ENCODE measurements at regions not wholly inside any gene's neighbourhood (a gene's known extent, or its start where the extent isn't known, plus 50 kb on each side); places are given as distances from the start of the nearest gene placed in this dataset.

DNA sequence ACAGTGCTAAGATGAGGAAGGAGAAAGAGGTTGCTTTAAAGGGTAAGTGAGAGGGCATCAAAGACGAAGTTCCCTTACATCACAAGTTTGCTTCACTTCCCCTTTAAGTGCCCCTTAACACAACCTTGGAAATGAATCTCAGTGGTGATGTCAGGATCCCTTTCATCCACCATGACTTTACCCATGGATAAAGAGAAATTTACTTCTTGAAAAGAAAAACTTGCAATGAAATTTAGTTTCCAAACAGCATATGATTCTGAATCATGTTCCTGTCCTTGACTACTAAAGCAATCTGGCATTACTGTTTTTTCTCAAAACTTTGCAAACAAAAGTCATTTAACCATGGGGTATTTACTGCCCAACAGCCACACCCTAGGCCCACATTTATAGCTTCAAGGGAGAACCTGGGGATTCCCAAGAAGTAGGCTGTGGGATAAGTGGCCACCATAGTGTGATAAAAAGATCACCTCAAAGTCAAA, 135.9 kb downstream of the ITGB8 start:
- Histone ChIP-seq H3K4me2 (no peak overlapping the region), H3K4me3 (no peak overlapping the region), H4K20me1 (replicated peaks; ENCODE audit: insufficient read depth) (no peaks in the 10 kb centered on the region), H3K79me2 (replicated peaks; ENCODE audit: insufficient read depth) (no peaks in the 10 kb centered on the region), H3K27ac (ENCODE audit: low read depth) (no peak overlapping the region), H3K36me3 (ENCODE audit: insufficient read depth) (no peaks in the 10 kb centered on the region), H2AFZ (no peak overlapping the region), H3K4me1 (ENCODE audit: insufficient read depth) (no peaks in the 10 kb centered on the region), H3K9me2 (ENCODE audit: insufficient read depth) (no peaks in the 10 kb centered on the region), H3F3A (replicated peaks; ENCODE audit: low read depth) (no peaks in the 10 kb centered on the region), H3K27me3 (ENCODE audit: insufficient read depth) (no peaks in the 10 kb centered on the region)
- no peaks in the 10 kb centered on the region for H3K4me1 Mint-ChIP-seq
- no peaks in the 10 kb centered on the region for H3K9me3 Mint-ChIP-seq
- H3K27ac Mint-ChIP-seq, result no peak overlapping the region
- DNase-seq (ENCODE audit: low spot score) (no peak), ATAC-seq (no peak)
- no peak overlapping the region for H3K4me3 Mint-ChIP-seq
- H3K27me3 Mint-ChIP-seq (ENCODE audit: insufficient read depth, low read depth, poor library complexity), result peaks cover 2% of the 10 kb centered on the region
- TF ChIP-seq EZH2phosphoT487 (IDR thresholded peaks at IDR 0.05; ENCODE audit: unreplicated experiment) (no peak), NANOG (IDR thresholded peaks at IDR 0.05; ENCODE audit: borderline replicate concordance) (no peak), ZNF331 (CRISPR knock-in tag; IDR thresholded peaks at IDR 0.05; ENCODE audit: low read depth) (no peak), JUNB (IDR thresholded peaks at IDR 0.05; ENCODE audit: unreplicated experiment) (no peak), POLR2AphosphoS5 (IDR thresholded peaks at IDR 0.05; ENCODE audit: low read depth) (no peak), CREB1 (CRISPR knock-in tag; IDR thresholded peaks at IDR 0.05; ENCODE audit: low read depth) (no peak), EZH2 (IDR thresholded peaks at IDR 0.05; ENCODE audit: low read depth, unreplicated experiment) (no peak), ZNF114 (CRISPR knock-in tag; IDR thresholded peaks at IDR 0.05) (no peak), STAT1 (IDR thresholded peaks at IDR 0.05; ENCODE audit: unreplicated experiment) (no peak)
- TF ChIP-seq, protein P1, sequence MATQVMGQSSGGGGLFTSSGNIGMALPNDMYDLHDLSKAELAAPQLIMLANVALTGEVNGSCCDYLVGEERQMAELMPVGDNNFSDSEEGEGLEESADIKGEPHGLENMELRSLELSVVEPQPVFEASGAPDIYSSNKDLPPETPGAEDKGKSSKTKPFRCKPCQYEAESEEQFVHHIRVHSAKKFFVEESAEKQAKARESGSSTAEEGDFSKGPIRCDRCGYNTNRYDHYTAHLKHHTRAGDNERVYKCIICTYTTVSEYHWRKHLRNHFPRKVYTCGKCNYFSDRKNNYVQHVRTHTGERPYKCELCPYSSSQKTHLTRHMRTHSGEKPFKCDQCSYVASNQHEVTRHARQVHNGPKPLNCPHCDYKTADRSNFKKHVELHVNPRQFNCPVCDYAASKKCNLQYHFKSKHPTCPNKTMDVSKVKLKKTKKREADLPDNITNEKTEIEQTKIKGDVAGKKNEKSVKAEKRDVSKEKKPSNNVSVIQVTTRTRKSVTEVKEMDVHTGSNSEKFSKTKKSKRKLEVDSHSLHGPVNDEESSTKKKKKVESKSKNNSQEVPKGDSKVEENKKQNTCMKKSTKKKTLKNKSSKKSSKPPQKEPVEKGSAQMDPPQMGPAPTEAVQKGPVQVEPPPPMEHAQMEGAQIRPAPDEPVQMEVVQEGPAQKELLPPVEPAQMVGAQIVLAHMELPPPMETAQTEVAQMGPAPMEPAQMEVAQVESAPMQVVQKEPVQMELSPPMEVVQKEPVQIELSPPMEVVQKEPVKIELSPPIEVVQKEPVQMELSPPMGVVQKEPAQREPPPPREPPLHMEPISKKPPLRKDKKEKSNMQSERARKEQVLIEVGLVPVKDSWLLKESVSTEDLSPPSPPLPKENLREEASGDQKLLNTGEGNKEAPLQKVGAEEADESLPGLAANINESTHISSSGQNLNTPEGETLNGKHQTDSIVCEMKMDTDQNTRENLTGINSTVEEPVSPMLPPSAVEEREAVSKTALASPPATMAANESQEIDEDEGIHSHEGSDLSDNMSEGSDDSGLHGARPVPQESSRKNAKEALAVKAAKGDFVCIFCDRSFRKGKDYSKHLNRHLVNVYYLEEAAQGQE (IDR thresholded peaks at IDR 0.05; ENCODE audit: unreplicated experiment), result no peak
- TF ChIP-seq, protein P2, sequence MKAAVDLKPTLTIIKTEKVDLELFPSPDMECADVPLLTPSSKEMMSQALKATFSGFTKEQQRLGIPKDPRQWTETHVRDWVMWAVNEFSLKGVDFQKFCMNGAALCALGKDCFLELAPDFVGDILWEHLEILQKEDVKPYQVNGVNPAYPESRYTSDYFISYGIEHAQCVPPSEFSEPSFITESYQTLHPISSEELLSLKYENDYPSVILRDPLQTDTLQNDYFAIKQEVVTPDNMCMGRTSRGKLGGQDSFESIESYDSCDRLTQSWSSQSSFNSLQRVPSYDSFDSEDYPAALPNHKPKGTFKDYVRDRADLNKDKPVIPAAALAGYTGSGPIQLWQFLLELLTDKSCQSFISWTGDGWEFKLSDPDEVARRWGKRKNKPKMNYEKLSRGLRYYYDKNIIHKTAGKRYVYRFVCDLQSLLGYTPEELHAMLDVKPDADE (IDR thresholded peaks at IDR 0.05), result no peak
- TF ChIP-seq, protein P3, sequence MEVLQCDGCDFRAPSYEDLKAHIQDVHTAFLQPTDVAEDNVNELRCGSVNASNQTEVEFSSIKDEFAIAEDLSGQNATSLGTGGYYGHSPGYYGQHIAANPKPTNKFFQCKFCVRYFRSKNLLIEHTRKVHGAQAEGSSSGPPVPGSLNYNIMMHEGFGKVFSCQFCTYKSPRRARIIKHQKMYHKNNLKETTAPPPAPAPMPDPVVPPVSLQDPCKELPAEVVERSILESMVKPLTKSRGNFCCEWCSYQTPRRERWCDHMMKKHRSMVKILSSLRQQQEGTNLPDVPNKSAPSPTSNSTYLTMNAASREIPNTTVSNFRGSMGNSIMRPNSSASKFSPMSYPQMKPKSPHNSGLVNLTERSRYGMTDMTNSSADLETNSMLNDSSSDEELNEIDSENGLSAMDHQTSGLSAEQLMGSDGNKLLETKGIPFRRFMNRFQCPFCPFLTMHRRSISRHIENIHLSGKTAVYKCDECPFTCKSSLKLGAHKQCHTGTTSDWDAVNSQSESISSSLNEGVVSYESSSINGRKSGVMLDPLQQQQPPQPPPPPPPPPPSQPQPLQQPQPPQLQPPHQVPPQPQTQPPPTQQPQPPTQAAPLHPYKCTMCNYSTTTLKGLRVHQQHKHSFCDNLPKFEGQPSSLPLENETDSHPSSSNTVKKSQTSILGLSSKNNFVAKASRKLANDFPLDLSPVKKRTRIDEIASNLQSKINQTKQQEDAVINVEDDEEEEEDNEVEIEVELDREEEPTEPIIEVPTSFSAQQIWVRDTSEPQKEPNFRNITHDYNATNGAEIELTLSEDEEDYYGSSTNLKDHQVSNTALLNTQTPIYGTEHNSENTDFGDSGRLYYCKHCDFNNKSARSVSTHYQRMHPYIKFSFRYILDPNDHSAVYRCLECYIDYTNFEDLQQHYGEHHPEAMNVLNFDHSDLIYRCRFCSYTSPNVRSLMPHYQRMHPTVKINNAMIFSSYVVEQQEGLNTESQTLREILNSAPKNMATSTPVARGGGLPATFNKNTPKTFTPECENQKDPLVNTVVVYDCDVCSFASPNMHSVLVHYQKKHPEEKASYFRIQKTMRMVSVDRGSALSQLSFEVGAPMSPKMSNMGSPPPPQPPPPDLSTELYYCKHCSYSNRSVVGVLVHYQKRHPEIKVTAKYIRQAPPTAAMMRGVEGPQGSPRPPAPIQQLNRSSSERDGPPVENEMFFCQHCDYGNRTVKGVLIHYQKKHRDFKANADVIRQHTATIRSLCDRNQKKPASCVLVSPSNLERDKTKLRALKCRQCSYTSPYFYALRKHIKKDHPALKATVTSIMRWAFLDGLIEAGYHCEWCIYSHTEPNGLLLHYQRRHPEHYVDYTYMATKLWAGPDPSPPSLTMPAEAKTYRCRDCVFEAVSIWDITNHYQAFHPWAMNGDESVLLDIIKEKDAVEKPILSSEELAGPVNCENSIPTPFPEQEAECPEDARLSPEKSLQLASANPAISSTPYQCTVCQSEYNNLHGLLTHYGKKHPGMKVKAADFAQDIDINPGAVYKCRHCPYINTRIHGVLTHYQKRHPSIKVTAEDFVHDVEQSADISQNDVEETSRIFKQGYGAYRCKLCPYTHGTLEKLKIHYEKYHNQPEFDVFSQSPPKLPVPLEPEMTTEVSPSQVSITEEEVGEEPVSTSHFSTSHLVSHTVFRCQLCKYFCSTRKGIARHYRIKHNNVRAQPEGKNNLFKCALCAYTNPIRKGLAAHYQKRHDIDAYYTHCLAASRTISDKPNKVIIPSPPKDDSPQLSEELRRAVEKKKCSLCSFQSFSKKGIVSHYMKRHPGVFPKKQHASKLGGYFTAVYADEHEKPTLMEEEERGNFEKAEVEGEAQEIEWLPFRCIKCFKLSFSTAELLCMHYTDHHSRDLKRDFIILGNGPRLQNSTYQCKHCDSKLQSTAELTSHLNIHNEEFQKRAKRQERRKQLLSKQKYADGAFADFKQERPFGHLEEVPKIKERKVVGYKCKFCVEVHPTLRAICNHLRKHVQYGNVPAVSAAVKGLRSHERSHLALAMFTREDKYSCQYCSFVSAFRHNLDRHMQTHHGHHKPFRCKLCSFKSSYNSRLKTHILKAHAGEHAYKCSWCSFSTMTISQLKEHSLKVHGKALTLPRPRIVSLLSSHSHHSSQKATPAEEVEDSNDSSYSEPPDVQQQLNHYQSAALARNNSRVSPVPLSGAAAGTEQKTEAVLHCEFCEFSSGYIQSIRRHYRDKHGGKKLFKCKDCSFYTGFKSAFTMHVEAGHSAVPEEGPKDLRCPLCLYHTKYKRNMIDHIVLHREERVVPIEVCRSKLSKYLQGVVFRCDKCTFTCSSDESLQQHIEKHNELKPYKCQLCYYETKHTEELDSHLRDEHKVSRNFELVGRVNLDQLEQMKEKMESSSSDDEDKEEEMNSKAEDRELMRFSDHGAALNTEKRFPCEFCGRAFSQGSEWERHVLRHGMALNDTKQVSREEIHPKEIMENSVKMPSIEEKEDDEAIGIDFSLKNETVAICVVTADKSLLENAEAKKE (CRISPR knock-in tag; IDR thresholded peaks at IDR 0.05), result no peak
- TF ChIP-seq, protein P4, sequence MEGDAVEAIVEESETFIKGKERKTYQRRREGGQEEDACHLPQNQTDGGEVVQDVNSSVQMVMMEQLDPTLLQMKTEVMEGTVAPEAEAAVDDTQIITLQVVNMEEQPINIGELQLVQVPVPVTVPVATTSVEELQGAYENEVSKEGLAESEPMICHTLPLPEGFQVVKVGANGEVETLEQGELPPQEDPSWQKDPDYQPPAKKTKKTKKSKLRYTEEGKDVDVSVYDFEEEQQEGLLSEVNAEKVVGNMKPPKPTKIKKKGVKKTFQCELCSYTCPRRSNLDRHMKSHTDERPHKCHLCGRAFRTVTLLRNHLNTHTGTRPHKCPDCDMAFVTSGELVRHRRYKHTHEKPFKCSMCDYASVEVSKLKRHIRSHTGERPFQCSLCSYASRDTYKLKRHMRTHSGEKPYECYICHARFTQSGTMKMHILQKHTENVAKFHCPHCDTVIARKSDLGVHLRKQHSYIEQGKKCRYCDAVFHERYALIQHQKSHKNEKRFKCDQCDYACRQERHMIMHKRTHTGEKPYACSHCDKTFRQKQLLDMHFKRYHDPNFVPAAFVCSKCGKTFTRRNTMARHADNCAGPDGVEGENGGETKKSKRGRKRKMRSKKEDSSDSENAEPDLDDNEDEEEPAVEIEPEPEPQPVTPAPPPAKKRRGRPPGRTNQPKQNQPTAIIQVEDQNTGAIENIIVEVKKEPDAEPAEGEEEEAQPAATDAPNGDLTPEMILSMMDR (conservative IDR thresholded peaks at IDR 0.05; ENCODE audit: low read depth in 2 of 2), result no peak
- H3K36me3 Mint-ChIP-seq (ENCODE audit: low read depth), result no peaks in the 10 kb centered on the region
